Lower leg skin (tissue), 4 donors: ENCODE measurements at regions not wholly inside any gene's neighbourhood (a gene's known extent, or its start where the extent isn't known, plus 50 kb on each side); places are given as distances from the start of the nearest gene placed in this dataset.

Experiments used
- DNase-seq, 2 donors: peaks; one replicate each; pipeline ENCODE4 v3.0.0-alpha.2; 2019; ENCODE audit warnings: low spot score in 2 of 2
- H3K4me3 ChIP-seq: fragments of 200-600 bp; sonication (generic); 2 replicates; pipeline ENCODE4 v1.5.1; 2017; ENCODE audit warnings: mild to moderate bottlenecking, low read depth; ENCODE audit not compliant: poor library complexity, severe bottlenecking
- CTCF ChIP-seq, 3 donors: fragments of 450-650 bp; IDR thresholded peaks; one replicate each; pipeline ENCODE4 v1.5.1; 2016; ENCODE audit warnings: antibody characterized with exemption in 3 of 3, mild to moderate bottlenecking in 3 of 3, moderate library complexity in 2 of 3
- POLR2A ChIP-seq, 2 donors: fragments of 450-650 bp; IDR thresholded peaks; one replicate each; pipeline ENCODE4 v1.6.1; 2016 to 2017; ENCODE audit warnings: antibody characterized with exemption in 2 of 2, mild to moderate bottlenecking in 1 of 2, moderate library complexity in 1 of 2
- WGBS, 2 donors: methylation state at CpG; one replicate each; pipeline ENCODE4 v1.1.5; 2018; 5-methylcytosine and 5-hydroxymethylcytosine counted together
- intact Hi-C: fragments of 100-400 bp; cut with DNase I; formaldehyde crosslinking; loops from one replicate; pipeline ENCODE4 v1.15.0; 2023; ENCODE audit warnings: low total_unique reads

DNA sequence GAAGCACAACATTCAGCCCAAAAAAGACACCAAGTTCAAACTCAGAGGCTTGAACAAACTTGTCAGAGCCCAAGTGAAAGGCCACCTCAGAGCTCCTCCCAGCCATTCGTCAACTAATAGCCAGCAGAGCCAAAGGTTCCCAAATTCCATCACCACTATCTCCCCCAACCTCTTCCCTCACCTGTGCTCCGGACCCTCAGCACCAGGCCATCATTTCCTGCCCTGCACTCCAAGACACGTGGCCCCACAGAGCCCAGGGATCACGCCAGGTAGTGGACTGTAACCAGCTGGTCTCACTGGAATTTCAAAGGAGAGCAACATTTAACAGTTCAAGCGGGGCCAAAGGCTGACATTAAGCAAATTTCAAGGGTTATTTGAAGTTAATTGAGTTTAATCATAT is 245.2 kb upstream of the IGF1R start:
- no peak for TF ChIP-seq CTCF (IDR thresholded peaks at IDR 0.05)
- no peak for TF ChIP-seq POLR2A (IDR thresholded peaks at IDR 0.05)
- H3K4me3 ChIP-seq, result no peak overlapping the region
- intact Hi-C loops, result no loop called here
- DNase-seq, result peak in 1 of 2 donors; percentile 67
- WGBS, 2 donors, result 82 to 95% methylated on average over 5 of the region's 5 CpGs

DNA sequence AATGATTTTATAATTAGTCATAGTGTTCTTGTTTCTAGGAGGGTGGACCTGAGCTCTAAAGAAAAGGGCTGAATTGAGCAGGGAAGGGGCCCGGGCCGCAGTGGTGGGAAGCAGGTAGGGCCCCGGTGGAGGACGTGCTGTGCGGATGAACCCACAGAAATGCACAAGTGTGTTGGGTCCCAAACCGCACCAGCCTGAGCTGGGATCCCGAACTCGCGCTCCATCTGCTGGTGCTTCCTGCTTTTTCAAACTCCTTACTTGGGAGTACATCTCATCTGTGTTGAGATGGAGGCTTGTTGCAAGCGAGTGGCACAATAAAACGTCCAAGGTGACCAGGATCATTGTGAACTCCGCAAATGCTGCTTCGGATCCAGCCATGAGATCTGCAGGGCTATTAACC is 244.8 kb upstream of the IGF1R start:
- intact Hi-C loops, result no loop called here
- WGBS, 2 donors, result 79 to 90% methylated on average over 13 of the region's 13 CpGs
- TF ChIP-seq POLR2A (IDR thresholded peaks at IDR 0.05) (no peak), CTCF (IDR thresholded peaks at IDR 0.05) (no peak)
- H3K4me3 ChIP-seq, result no peak overlapping the region
- peak in 1 of 2 donors; percentile 76 for DNase-seq

- TF ChIP-seq POLR2A (IDR thresholded peaks at IDR 0.05) (no peak), CTCF (IDR thresholded peaks at IDR 0.05) (no peak)
- H3K4me3 ChIP-seq, result no peak overlapping the region
- WGBS, 2 donors, result 52 to 55% methylated on average over 2 of the region's 2 CpGs
- intact Hi-C loops, result no loop called here
- DNase-seq, result no peak
These were observed 243.3 kb upstream of the IGF1R start for GRCh38 chr15:98405013-98405412.

DNA sequence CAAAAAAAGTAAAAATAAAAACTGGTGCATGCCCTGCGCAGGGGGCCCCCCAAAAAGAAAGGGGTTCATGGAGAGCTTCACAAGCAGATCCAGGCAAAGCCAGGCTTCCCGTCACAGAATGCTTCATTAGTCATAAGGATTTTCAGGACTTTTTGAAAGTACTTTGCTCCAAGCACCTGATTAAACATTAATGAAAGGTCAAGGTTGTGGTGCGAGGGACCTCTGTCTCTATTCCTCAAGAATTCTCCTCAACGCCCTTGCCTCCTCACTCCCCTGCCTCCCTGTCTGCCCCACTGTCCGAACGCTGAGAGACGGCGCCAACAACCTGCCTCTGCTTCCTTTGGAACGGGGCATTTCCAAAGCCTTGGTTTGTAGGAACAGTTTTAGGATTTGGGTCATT is 240.1 kb upstream of the IGF1R start:
- intact Hi-C loops, result no loop called here
- H3K4me3 ChIP-seq, result no peak overlapping the region
- TF ChIP-seq POLR2A (IDR thresholded peaks at IDR 0.05) (no peak), CTCF (IDR thresholded peaks at IDR 0.05) (no peak)
- no peak for DNase-seq
- WGBS, 2 donors, result 92 to 96% methylated on average over 9 of the region's 9 CpGs

- intact Hi-C loops, result no loop called here
- TF ChIP-seq CTCF (IDR thresholded peaks at IDR 0.05) (no peak), POLR2A (IDR thresholded peaks at IDR 0.05) (no peak)
- 85 to 91% methylated on average over 2 of the region's 2 CpGs for WGBS, 2 donors
- H3K4me3 ChIP-seq, result no peak overlapping the region
- DNase-seq, result no peak
These were observed 238.0 kb upstream of the IGF1R start for GRCh38 chr15:98410328-98410727.

- WGBS, 2 donors, result 88 to 90% methylated on average over 2 of the region's 2 CpGs
- intact Hi-C loops, result no loop called here
- DNase-seq, result no peak
- TF ChIP-seq POLR2A (IDR thresholded peaks at IDR 0.05) (no peak), CTCF (IDR thresholded peaks at IDR 0.05) (no peak)
- no peak overlapping the region for H3K4me3 ChIP-seq
These were observed 235.5 kb upstream of the IGF1R start for GRCh38 chr15:98412852-98413251.
